ENCODE measurements at regions not wholly inside any gene's neighbourhood (a gene's known extent, or its start where the extent isn't known, plus 50 kb on each side); places are given as distances from the start of the nearest gene placed in this dataset.

DNA sequence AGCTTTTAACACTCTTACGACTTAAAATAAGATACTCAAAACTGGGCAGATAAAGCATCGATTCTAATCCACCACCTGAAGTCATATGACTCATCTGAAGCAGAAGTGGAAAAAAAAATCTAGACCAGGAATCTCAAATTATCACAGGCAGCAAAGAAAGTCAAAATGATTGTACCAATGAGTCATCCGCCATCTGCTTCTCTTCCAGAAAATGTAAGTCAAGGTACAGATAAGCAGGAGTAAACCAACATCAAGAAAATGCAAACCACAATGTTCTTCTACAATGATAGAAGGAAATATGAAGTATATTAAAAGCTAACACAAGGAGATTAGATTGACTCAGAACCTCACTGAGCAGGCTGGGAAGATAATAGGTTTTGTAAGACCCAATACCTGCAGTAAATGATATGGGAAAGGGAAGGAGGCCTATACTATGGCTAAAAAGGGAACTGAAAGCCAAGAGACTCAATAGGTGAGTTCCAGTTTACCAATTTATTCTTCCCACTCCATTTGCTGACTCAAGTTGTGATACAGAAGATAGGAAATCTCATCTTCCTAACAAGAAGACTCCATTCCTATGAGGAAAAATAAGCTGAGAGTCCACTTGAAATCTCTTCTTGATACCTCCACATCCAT is 88.4 kb upstream of the TET2 start:
- TF ChIP-seq, protein P1, sequence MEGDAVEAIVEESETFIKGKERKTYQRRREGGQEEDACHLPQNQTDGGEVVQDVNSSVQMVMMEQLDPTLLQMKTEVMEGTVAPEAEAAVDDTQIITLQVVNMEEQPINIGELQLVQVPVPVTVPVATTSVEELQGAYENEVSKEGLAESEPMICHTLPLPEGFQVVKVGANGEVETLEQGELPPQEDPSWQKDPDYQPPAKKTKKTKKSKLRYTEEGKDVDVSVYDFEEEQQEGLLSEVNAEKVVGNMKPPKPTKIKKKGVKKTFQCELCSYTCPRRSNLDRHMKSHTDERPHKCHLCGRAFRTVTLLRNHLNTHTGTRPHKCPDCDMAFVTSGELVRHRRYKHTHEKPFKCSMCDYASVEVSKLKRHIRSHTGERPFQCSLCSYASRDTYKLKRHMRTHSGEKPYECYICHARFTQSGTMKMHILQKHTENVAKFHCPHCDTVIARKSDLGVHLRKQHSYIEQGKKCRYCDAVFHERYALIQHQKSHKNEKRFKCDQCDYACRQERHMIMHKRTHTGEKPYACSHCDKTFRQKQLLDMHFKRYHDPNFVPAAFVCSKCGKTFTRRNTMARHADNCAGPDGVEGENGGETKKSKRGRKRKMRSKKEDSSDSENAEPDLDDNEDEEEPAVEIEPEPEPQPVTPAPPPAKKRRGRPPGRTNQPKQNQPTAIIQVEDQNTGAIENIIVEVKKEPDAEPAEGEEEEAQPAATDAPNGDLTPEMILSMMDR (IDR thresholded peaks at IDR 0.05; ENCODE audit: insufficient read depth in 1 of 2, low read depth in 1 of 2, low read length in 1 of 2, severe bottlenecking in 1 of 2, unreplicated experiment in 1 of 2) = no peak
- H3K9me3 Mint-ChIP-seq (ENCODE audit: unreplicated experiment) = no peaks in the 10 kb centered on the region
- ChIA-PET CTCF (no interaction called here), POLR2A (no interaction called here)
- no peaks in the 10 kb centered on the region for H3K27me3 Mint-ChIP-seq (ENCODE audit: insufficient read depth, unreplicated experiment)
- Histone ChIP-seq H3K27me3 (replicated peaks; ENCODE audit: control insufficient read depth, insufficient read depth, low read length) (no peaks in the 10 kb centered on the region), H3K4me3 (ENCODE audit: low read depth, low read length) (no peak overlapping the region), H3K4me1 (no peaks in the 10 kb centered on the region), H3K9me3 (no peaks in the 10 kb centered on the region), H3K36me3 (ENCODE audit: control insufficient read depth, insufficient read depth, low read length) (no peaks in the 10 kb centered on the region)
- no peak overlapping the region for H3K27ac Mint-ChIP-seq (ENCODE audit: unreplicated experiment)
- intact Hi-C loops (cut with micrococcal nuclease; ENCODE audit: unreplicated experiment) = no loop called here
- BruUV-seq (replicated peaks) = no TSS peak
- H3K36me3 Mint-ChIP-seq (ENCODE audit: insufficient read depth, unreplicated experiment) = no peaks in the 10 kb centered on the region
- H3K4me1 Mint-ChIP-seq (ENCODE audit: low read depth, unreplicated experiment) = peaks cover 6% of the 10 kb centered on the region
- DNase-seq = no peak
- H3K4me3 Mint-ChIP-seq (ENCODE audit: unreplicated experiment) = no peak overlapping the region

DNA sequence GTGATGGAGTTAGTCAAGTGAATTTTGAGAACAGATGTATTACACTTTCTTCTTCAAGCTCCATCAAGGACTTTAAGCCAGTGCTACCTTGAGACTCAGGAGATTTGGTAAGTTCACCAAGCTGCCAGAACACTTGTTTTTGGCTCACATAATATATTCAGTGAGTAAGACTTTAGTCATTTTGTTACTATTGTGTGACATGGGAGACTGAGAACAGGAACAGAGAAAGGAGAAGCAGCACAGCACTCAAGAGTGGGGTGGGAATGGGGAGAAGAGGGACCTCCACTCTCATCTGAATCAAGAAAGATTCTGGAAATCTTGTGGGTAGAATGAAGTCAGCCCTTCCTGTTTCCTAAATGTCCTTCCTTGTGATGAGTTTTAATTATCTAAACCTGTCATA is 87.3 kb upstream of the TET2 start:
- no peak for DNase-seq
- H3K4me3 ChIP-seq (ENCODE audit: low read depth, low read length) = no peak overlapping the region
- no peaks in the 10 kb centered on the region for H3K4me1 ChIP-seq
- Mint-ChIP-seq H3K27ac (ENCODE audit: unreplicated experiment) (no peak overlapping the region), H3K27me3 (ENCODE audit: insufficient read depth, unreplicated experiment) (no peaks in the 10 kb centered on the region), H3K4me3 (ENCODE audit: unreplicated experiment) (no peak overlapping the region), H3K9me3 (ENCODE audit: unreplicated experiment) (no peaks in the 10 kb centered on the region), H3K36me3 (ENCODE audit: insufficient read depth, unreplicated experiment) (no peaks in the 10 kb centered on the region), H3K4me1 (ENCODE audit: low read depth, unreplicated experiment) (peaks cover 6% of the 10 kb centered on the region)
- TF ChIP-seq, protein P1 (IDR thresholded peaks at IDR 0.05; ENCODE audit: insufficient read depth in 1 of 2, low read depth in 1 of 2, low read length in 1 of 2, severe bottlenecking in 1 of 2, unreplicated experiment in 1 of 2) = no peak
- H3K36me3 ChIP-seq (ENCODE audit: control insufficient read depth, insufficient read depth, low read length) = no peaks in the 10 kb centered on the region
- ChIA-PET CTCF (no interaction called here), POLR2A (no interaction called here)
- intact Hi-C loops (cut with micrococcal nuclease; ENCODE audit: unreplicated experiment) = no loop called here
- BruUV-seq (replicated peaks) = no TSS peak
- no peaks in the 10 kb centered on the region for H3K27me3 ChIP-seq (replicated peaks; ENCODE audit: control insufficient read depth, insufficient read depth, low read length)
- no peaks in the 10 kb centered on the region for H3K9me3 ChIP-seq

DNA sequence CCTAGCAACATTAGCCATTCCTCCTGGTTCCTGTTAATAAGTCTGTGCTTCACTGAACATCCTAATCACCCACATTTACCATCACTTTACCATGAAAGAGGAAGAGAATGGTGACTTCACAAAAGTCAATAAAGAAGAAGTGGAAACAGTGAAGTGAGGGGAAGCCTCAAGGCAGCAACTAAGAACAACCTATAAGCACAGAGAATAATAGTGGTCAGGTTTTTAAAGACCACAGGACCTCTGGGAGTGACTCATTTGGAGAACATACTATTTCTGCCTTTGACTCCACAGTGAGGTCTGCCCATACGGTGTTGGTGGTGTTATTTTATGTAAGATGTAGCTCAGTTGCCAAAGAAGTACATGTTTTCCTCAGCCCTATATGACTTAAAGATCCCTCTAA is 86.0 kb upstream of the TET2 start:
- Mint-ChIP-seq H3K4me1 (ENCODE audit: low read depth, unreplicated experiment) (peaks cover 6% of the 10 kb centered on the region), H3K27me3 (ENCODE audit: insufficient read depth, unreplicated experiment) (no peaks in the 10 kb centered on the region), H3K4me3 (ENCODE audit: unreplicated experiment) (no peak overlapping the region), H3K9me3 (ENCODE audit: unreplicated experiment) (no peaks in the 10 kb centered on the region), H3K36me3 (ENCODE audit: insufficient read depth, unreplicated experiment) (no peaks in the 10 kb centered on the region), H3K27ac (ENCODE audit: unreplicated experiment) (no peak overlapping the region)
- intact Hi-C loops (cut with micrococcal nuclease; ENCODE audit: unreplicated experiment) = no loop called here
- H3K36me3 ChIP-seq (ENCODE audit: control insufficient read depth, insufficient read depth, low read length) = no peaks in the 10 kb centered on the region
- no peaks in the 10 kb centered on the region for H3K4me1 ChIP-seq
- CTCF ChIA-PET = no interaction called here
- TF ChIP-seq, protein P1 (IDR thresholded peaks at IDR 0.05; ENCODE audit: insufficient read depth in 1 of 2, low read depth in 1 of 2, low read length in 1 of 2, severe bottlenecking in 1 of 2, unreplicated experiment in 1 of 2) = no peak
- no peak overlapping the region for H3K4me3 ChIP-seq (ENCODE audit: low read depth, low read length)
- DNase-seq = no peak
- no peaks in the 10 kb centered on the region for H3K9me3 ChIP-seq
- POLR2A ChIA-PET = no interaction called here
- no TSS peak for BruUV-seq (replicated peaks)
- no peaks in the 10 kb centered on the region; the same call in 1 of the 2 replicates for H3K27me3 ChIP-seq (replicated peaks; ENCODE audit: control insufficient read depth, insufficient read depth, low read length)

Measured in Caco-2 (cell line).